SK-N-MC (cell line): ENCODE measurements at regions not wholly inside any gene's neighbourhood (a gene's known extent, or its start where the extent isn't known, plus 50 kb on each side); places are given as distances from the start of the nearest gene placed in this dataset.

Experiments used
- EZH2 ChIP-seq: fragments of 200-600 bp; sonication (generic); IDR thresholded peaks from one replicate; pipeline ENCODE4 v1.6.1; 2017; ENCODE audit warnings: antibody characterized with exemption
- POLR2AphosphoS5 ChIP-seq: IDR thresholded peaks from 2 replicates; pipeline ENCODE4 v1.6.1; 2012; ENCODE audit warnings: mild to moderate bottlenecking, low read depth, low read length, borderline replicate concordance

- no peak for TF ChIP-seq POLR2AphosphoS5
- no peak for TF ChIP-seq EZH2
These were observed 491.8 kb downstream of the ZPLD1 start for GRCh38 chr3:102926618-102927017.
